ENCODE measurements at regions not wholly inside any gene's neighbourhood (a gene's known extent, or its start where the extent isn't known, plus 50 kb on each side); places are given as distances from the start of the nearest gene placed in this dataset.

DNA sequence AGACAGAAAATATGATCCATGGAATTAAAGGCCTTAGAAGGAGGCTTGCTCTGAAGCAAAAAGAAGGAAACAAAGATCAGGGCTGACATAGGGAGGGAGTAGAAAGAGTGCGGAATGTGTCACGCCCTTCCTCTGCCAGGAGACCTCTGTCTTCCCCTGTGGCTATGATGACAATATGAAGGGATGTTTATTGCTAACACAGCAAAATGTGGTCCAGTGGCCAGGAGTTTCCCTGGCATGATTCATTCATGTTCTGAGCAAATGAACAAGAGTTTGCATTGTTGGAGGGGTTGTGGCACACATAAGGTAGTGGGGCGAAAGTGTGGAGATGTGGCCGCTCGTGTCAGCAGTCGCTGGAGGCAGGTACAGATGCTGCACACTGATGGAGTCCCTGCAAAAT, 169.4 kb downstream of the SHQ1 start:
- TF ChIP-seq FOSL2 (IDR thresholded peaks at IDR 0.05; ENCODE audit: borderline replicate concordance, low read depth) (no peak), SMC3 (IDR thresholded peaks at IDR 0.05; ENCODE audit: low read depth, low read length) (no peak), YY1 (IDR thresholded peaks at IDR 0.05; ENCODE audit: low read depth) (no peak), RAD21 (IDR thresholded peaks at IDR 0.05; ENCODE audit: low read length) (no peak), MXI1 (IDR thresholded peaks at IDR 0.05; ENCODE audit: low read depth, low read length) (no peak), RFX5 (IDR thresholded peaks at IDR 0.05; ENCODE audit: low read length) (no peak), MEF2A (IDR thresholded peaks at IDR 0.05; ENCODE audit: borderline replicate concordance, low read depth) (no peak), EP300 (IDR thresholded peaks at IDR 0.05; ENCODE audit: borderline replicate concordance in 1 of 2, low read depth in 1 of 2, low read length in 1 of 2) (no peak), POLR2AphosphoS5 (IDR thresholded peaks at IDR 0.05; ENCODE audit: low read depth, low read length) (no peak)
- TF ChIP-seq, protein P1, sequence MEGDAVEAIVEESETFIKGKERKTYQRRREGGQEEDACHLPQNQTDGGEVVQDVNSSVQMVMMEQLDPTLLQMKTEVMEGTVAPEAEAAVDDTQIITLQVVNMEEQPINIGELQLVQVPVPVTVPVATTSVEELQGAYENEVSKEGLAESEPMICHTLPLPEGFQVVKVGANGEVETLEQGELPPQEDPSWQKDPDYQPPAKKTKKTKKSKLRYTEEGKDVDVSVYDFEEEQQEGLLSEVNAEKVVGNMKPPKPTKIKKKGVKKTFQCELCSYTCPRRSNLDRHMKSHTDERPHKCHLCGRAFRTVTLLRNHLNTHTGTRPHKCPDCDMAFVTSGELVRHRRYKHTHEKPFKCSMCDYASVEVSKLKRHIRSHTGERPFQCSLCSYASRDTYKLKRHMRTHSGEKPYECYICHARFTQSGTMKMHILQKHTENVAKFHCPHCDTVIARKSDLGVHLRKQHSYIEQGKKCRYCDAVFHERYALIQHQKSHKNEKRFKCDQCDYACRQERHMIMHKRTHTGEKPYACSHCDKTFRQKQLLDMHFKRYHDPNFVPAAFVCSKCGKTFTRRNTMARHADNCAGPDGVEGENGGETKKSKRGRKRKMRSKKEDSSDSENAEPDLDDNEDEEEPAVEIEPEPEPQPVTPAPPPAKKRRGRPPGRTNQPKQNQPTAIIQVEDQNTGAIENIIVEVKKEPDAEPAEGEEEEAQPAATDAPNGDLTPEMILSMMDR (IDR thresholded peaks at IDR 0.05): no peak
- TF ChIP-seq, protein P2, sequence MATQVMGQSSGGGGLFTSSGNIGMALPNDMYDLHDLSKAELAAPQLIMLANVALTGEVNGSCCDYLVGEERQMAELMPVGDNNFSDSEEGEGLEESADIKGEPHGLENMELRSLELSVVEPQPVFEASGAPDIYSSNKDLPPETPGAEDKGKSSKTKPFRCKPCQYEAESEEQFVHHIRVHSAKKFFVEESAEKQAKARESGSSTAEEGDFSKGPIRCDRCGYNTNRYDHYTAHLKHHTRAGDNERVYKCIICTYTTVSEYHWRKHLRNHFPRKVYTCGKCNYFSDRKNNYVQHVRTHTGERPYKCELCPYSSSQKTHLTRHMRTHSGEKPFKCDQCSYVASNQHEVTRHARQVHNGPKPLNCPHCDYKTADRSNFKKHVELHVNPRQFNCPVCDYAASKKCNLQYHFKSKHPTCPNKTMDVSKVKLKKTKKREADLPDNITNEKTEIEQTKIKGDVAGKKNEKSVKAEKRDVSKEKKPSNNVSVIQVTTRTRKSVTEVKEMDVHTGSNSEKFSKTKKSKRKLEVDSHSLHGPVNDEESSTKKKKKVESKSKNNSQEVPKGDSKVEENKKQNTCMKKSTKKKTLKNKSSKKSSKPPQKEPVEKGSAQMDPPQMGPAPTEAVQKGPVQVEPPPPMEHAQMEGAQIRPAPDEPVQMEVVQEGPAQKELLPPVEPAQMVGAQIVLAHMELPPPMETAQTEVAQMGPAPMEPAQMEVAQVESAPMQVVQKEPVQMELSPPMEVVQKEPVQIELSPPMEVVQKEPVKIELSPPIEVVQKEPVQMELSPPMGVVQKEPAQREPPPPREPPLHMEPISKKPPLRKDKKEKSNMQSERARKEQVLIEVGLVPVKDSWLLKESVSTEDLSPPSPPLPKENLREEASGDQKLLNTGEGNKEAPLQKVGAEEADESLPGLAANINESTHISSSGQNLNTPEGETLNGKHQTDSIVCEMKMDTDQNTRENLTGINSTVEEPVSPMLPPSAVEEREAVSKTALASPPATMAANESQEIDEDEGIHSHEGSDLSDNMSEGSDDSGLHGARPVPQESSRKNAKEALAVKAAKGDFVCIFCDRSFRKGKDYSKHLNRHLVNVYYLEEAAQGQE (IDR thresholded peaks at IDR 0.05; ENCODE audit: low read depth, low read length): no peak
